ENCODE measurements at regions not wholly inside any gene's neighbourhood (a gene's known extent, or its start where the extent isn't known, plus 50 kb on each side); places are given as distances from the start of the nearest gene placed in this dataset.

DNA sequence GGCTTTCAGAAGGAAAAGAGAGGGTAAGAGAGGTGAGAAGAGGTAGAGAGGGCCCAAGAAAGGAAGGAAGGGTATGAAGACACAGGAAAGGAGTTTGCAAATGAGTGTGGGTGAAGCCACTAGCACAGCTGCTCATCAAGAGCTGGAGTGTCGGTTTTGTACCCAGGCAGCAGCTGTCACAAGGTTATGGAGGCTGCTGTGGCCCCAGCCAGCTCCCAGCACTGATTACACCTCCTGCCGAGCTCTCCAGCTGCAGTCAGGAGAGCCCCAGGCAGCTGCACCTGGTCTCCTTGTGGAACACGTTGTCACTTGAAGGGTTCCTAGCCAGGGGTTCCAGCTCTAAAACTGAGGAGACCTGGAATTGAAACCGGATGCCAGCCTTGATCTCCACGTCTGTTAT lies 60.4 kb upstream of the CHD2 start:
- TF ChIP-seq, protein P1, sequence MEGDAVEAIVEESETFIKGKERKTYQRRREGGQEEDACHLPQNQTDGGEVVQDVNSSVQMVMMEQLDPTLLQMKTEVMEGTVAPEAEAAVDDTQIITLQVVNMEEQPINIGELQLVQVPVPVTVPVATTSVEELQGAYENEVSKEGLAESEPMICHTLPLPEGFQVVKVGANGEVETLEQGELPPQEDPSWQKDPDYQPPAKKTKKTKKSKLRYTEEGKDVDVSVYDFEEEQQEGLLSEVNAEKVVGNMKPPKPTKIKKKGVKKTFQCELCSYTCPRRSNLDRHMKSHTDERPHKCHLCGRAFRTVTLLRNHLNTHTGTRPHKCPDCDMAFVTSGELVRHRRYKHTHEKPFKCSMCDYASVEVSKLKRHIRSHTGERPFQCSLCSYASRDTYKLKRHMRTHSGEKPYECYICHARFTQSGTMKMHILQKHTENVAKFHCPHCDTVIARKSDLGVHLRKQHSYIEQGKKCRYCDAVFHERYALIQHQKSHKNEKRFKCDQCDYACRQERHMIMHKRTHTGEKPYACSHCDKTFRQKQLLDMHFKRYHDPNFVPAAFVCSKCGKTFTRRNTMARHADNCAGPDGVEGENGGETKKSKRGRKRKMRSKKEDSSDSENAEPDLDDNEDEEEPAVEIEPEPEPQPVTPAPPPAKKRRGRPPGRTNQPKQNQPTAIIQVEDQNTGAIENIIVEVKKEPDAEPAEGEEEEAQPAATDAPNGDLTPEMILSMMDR (conservative IDR thresholded peaks at IDR 0.05) = no peak
- no peak for TF ChIP-seq ZFX (IDR thresholded peaks at IDR 0.05)

All from C4-2B (cell line).